ENCODE measurements at regions not wholly inside any gene's neighbourhood (a gene's known extent, or its start where the extent isn't known, plus 50 kb on each side); places are given as distances from the start of the nearest gene placed in this dataset.
A peak's percentile ranks its signal among the peaks of the same experiment; 100 is the strongest.
"Not testable (repeated sequence)": the region's sequence is repeated elsewhere in the genome, so short reads cannot be mapped to it uniquely, and the experiment has no call there.

- peak; percentile 7 for DNase-seq
These were observed 354.0 kb upstream of the KITLG start for GRCh38 chr12:88934163-88934747.

- no peak for DNase-seq
These were observed 352.2 kb upstream of the KITLG start for GRCh38 chr12:88932457-88932856.

GRCh38 chr12:88931598-88931997 is 351.3 kb upstream of the KITLG start:
- DNase-seq, result no peak

GRCh38 chr12:88925454-88925853 is 345.2 kb upstream of the KITLG start:
- peak; percentile 38 for DNase-seq

GRCh38 chr12:88924162-88924561 is 343.9 kb upstream of the KITLG start:
- DNase-seq, result no peak

GRCh38 chr12:88923631-88924030 is 343.4 kb upstream of the KITLG start:
- no peak for DNase-seq

- peak; percentile 33 for DNase-seq
These were observed 342.5 kb upstream of the KITLG start for GRCh38 chr12:88922816-88923215.

GRCh38 chr12:88921890-88922532 is 341.7 kb upstream of the KITLG start:
- DNase-seq, result no peak

- no peak for DNase-seq
These were observed 341.2 kb upstream of the KITLG start for GRCh38 chr12:88921434-88921833.

GRCh38 chr12:88918161-88918560 is 337.9 kb upstream of the KITLG start:
- no peak for DNase-seq

- DNase-seq, result no peak
These were observed 334.7 kb upstream of the KITLG start for GRCh38 chr12:88914967-88915366.

- no peak for DNase-seq
These were observed 329.2 kb upstream of the KITLG start for GRCh38 chr12:88909510-88909909.

- DNase-seq, result no peak
These were observed 328.1 kb upstream of the KITLG start for GRCh38 chr12:88908345-88908744.

GRCh38 chr12:88904705-88905104 is 324.4 kb upstream of the KITLG start:
- DNase-seq, result no peak

GRCh38 chr12:88903333-88903732 is 323.1 kb upstream of the KITLG start:
- no peak for DNase-seq

- DNase-seq, result peak; percentile 14
These were observed 317.5 kb upstream of the KITLG start for GRCh38 chr12:88897723-88898122.

GRCh38 chr12:88896958-88897357 is 316.7 kb upstream of the KITLG start:
- peak; percentile 82 for DNase-seq

- no peak for DNase-seq
These were observed 315.4 kb upstream of the KITLG start for GRCh38 chr12:88895634-88896033.

GRCh38 chr12:88893801-88894200 is 313.5 kb upstream of the KITLG start:
- peak; percentile 21 for DNase-seq

GRCh38 chr12:88891434-88891833 is 311.2 kb upstream of the KITLG start:
- DNase-seq, result not testable (repeated sequence)

- peak; percentile 45 for DNase-seq
These were observed 309.2 kb upstream of the KITLG start for GRCh38 chr12:88889326-88890110.

GRCh38 chr12:88884600-88884999 is 304.3 kb upstream of the KITLG start:
- DNase-seq, result no peak

- DNase-seq, result no peak
These were observed 302.4 kb upstream of the KITLG start for GRCh38 chr12:88882662-88883061.

GRCh38 chr12:88880051-88880450 is 299.8 kb upstream of the KITLG start:
- no peak for DNase-seq

Data from fibroblast of skin of scalp (primary cell).